ENCODE measurements at regions not wholly inside any gene's neighbourhood (a gene's known extent, or its start where the extent isn't known, plus 50 kb on each side); places are given as distances from the start of the nearest gene placed in this dataset.

GRCh38 chr13:58721273-58721672 is 1089.7 kb downstream of the PCDH17 start:
- TF ChIP-seq EZH2 (IDR thresholded peaks at IDR 0.05; ENCODE audit: low read length, unreplicated experiment): no peak
- TF ChIP-seq EZH2phosphoT487 (IDR thresholded peaks at IDR 0.05; ENCODE audit: borderline replicate concordance, low read length): no peak
- no peak for TF ChIP-seq CTCF (conservative IDR thresholded peaks at IDR 0.05; ENCODE audit: low read depth, low read length)
- Histone ChIP-seq H3K36me3 (ENCODE audit: low read depth, low read length) (no peaks in the 10 kb centered on the region), H3K4me3 (ENCODE audit: low read length) (no peak overlapping the region), H3K4me2 (ENCODE audit: low read length) (no peak overlapping the region), H3F3A (ENCODE audit: low read length, unreplicated experiment) (no peaks in the 10 kb centered on the region), H3K4me1 (ENCODE audit: insufficient read depth, low read length) (no peaks in the 10 kb centered on the region), H3K9ac (ENCODE audit: low read length) (no peak overlapping the region), H3K9me3 (ENCODE audit: low read length) (no peaks in the 10 kb centered on the region), H3K79me2 (ENCODE audit: low read length) (no peaks in the 10 kb centered on the region), H3K27ac (ENCODE audit: low read length) (no peak overlapping the region), H2AFZ (ENCODE audit: low read length) (no peak overlapping the region), H4K20me1 (ENCODE audit: low read length) (no peaks in the 10 kb centered on the region), H3K27me3 (ENCODE audit: low read length) (no peaks in the 10 kb centered on the region), H3K9me2 (replicated peaks; ENCODE audit: low read length) (no peaks in the 10 kb centered on the region)
- CTCF ChIA-PET: no interaction called here
- BruUV-seq (replicated peaks): no TSS peak
- POLR2A ChIA-PET (ENCODE audit: unreplicated experiment): no interaction called here
- ATAC-seq (no peak), DNase-seq (no peak)
- intact Hi-C loops (cut with micrococcal nuclease): no loop called here

- H3K4me1 ChIP-seq (ENCODE audit: insufficient read depth, low read length): no peaks in the 10 kb centered on the region
- ChIA-PET POLR2A (ENCODE audit: unreplicated experiment) (no interaction called here), CTCF (no interaction called here)
- BruUV-seq (replicated peaks): no TSS peak
- no peaks in the 10 kb centered on the region for H3K9me2 ChIP-seq (replicated peaks; ENCODE audit: low read length)
- intact Hi-C loops (cut with micrococcal nuclease): no loop called here
- H4K20me1 ChIP-seq (ENCODE audit: low read length): no peaks in the 10 kb centered on the region
- H3K9ac ChIP-seq (ENCODE audit: low read length): no peak overlapping the region
- ATAC-seq (no peak), DNase-seq (no peak)
- H3K9me3 ChIP-seq (ENCODE audit: low read length): no peaks in the 10 kb centered on the region
- H3F3A ChIP-seq (ENCODE audit: low read length, unreplicated experiment): no peaks in the 10 kb centered on the region
- no peak overlapping the region for H2AFZ ChIP-seq (ENCODE audit: low read length)
- no peak overlapping the region for H3K4me3 ChIP-seq (ENCODE audit: low read length)
- H3K27me3 ChIP-seq (ENCODE audit: low read length): no peaks in the 10 kb centered on the region
- H3K36me3 ChIP-seq (ENCODE audit: low read depth, low read length): no peaks in the 10 kb centered on the region
- no peak overlapping the region for H3K4me2 ChIP-seq (ENCODE audit: low read length)
- no peaks in the 10 kb centered on the region for H3K79me2 ChIP-seq (ENCODE audit: low read length)
- no peak overlapping the region for H3K27ac ChIP-seq (ENCODE audit: low read length)
- TF ChIP-seq CTCF (conservative IDR thresholded peaks at IDR 0.05; ENCODE audit: low read depth, low read length) (no peak), EZH2 (IDR thresholded peaks at IDR 0.05; ENCODE audit: low read length, unreplicated experiment) (no peak), EZH2phosphoT487 (IDR thresholded peaks at IDR 0.05; ENCODE audit: borderline replicate concordance, low read length) (no peak)
Measured at GRCh38 chr13:58728126-58728525, 1096.6 kb downstream of the PCDH17 start.

GRCh38 chr13:58729361-58729760 is 1097.8 kb downstream of the PCDH17 start:
- no peak overlapping the region for H3K27ac ChIP-seq (ENCODE audit: low read length)
- intact Hi-C loops (cut with micrococcal nuclease): no loop called here
- ATAC-seq (no peak), DNase-seq (no peak)
- no peak for TF ChIP-seq CTCF (conservative IDR thresholded peaks at IDR 0.05; ENCODE audit: low read depth, low read length)
- TF ChIP-seq EZH2 (IDR thresholded peaks at IDR 0.05; ENCODE audit: low read length, unreplicated experiment): no peak
- TF ChIP-seq EZH2phosphoT487 (IDR thresholded peaks at IDR 0.05; ENCODE audit: borderline replicate concordance, low read length): no peak
- ChIA-PET CTCF (no interaction called here), POLR2A (ENCODE audit: unreplicated experiment) (no interaction called here)
- no peaks in the 10 kb centered on the region for H3K27me3 ChIP-seq (ENCODE audit: low read length)
- H4K20me1 ChIP-seq (ENCODE audit: low read length): no peaks in the 10 kb centered on the region
- H2AFZ ChIP-seq (ENCODE audit: low read length): no peak overlapping the region
- no peak overlapping the region for H3K4me2 ChIP-seq (ENCODE audit: low read length)
- H3K9me2 ChIP-seq (replicated peaks; ENCODE audit: low read length): no peaks in the 10 kb centered on the region
- H3K9ac ChIP-seq (ENCODE audit: low read length): no peak overlapping the region
- H3F3A ChIP-seq (ENCODE audit: low read length, unreplicated experiment): no peaks in the 10 kb centered on the region
- H3K79me2 ChIP-seq (ENCODE audit: low read length): no peaks in the 10 kb centered on the region
- H3K4me1 ChIP-seq (ENCODE audit: insufficient read depth, low read length): no peaks in the 10 kb centered on the region
- H3K4me3 ChIP-seq (ENCODE audit: low read length): no peak overlapping the region
- BruUV-seq (replicated peaks): no TSS peak
- no peaks in the 10 kb centered on the region for H3K36me3 ChIP-seq (ENCODE audit: low read depth, low read length)
- H3K9me3 ChIP-seq (ENCODE audit: low read length): no peaks in the 10 kb centered on the region
